GM19043 (cell line): ENCODE measurements at regions not wholly inside any gene's neighbourhood (a gene's known extent, or its start where the extent isn't known, plus 50 kb on each side); places are given as distances from the start of the nearest gene placed in this dataset.

ENCODE experiments used
- ATAC-seq: cut with Tn5 transposase; IDR thresholded peaks from one replicate; pipeline ENCODE4 v1.9.1; 2021; ENCODE audit warnings: low read depth; ENCODE audit not compliant: unreplicated experiment

- no peak for ATAC-seq
Measured at GRCh38 chr1:83530506-83530905, 468.4 kb downstream of the TTLL7 start.

GRCh38 chr1:83527987-83528386 lies 470.9 kb downstream of the TTLL7 start:
- ATAC-seq, result no peak

- ATAC-seq, result no peak
Measured at GRCh38 chr1:83520797-83521196, 478.1 kb downstream of the TTLL7 start.

GRCh38 chr1:83516369-83516768 lies 482.6 kb downstream of the TTLL7 start:
- ATAC-seq, result no peak

- no peak for ATAC-seq
Measured at GRCh38 chr1:83515578-83516154, 483.3 kb downstream of the TTLL7 start.

- ATAC-seq, result no peak
Measured at GRCh38 chr1:83512373-83513193, 486.3 kb downstream of the TTLL7 start.

- ATAC-seq, result no peak
Measured at GRCh38 chr1:83511146-83511726, 487.7 kb downstream of the TTLL7 start.

- ATAC-seq, result no peak
Measured at GRCh38 chr1:83509301-83509781, 489.6 kb downstream of the TTLL7 start.

GRCh38 chr1:83508485-83509151 lies 490.3 kb downstream of the TTLL7 start:
- peak; percentile 98 for ATAC-seq

GRCh38 chr1:83505148-83505547 lies 493.8 kb downstream of the TTLL7 start:
- ATAC-seq, result no peak

- no peak for ATAC-seq
Measured at GRCh38 chr1:83503153-83503552, 495.8 kb downstream of the TTLL7 start.

GRCh38 chr1:83500987-83501591 lies 497.8 kb downstream of the TTLL7 start:
- ATAC-seq, result peak; percentile 82

- ATAC-seq, result no peak
Measured at GRCh38 chr1:83500531-83500930, 498.4 kb downstream of the TTLL7 start.

GRCh38 chr1:83499998-83500397 lies 498.9 kb downstream of the TTLL7 start:
- peak; percentile 59 for ATAC-seq

GRCh38 chr1:83497563-83497962 lies 501.4 kb downstream of the TTLL7 start:
- no peak for ATAC-seq

GRCh38 chr1:83495560-83495959 lies 503.4 kb downstream of the TTLL7 start:
- no peak for ATAC-seq

GRCh38 chr1:83493633-83494032 lies 505.3 kb downstream of the TTLL7 start:
- ATAC-seq, result no peak

GRCh38 chr1:83491930-83492329 lies 507.0 kb downstream of the TTLL7 start:
- ATAC-seq, result no peak

- no peak for ATAC-seq
Measured at GRCh38 chr1:83490988-83491387, 507.9 kb downstream of the TTLL7 start.

- peak; percentile 76 for ATAC-seq
Measured at GRCh38 chr1:83488105-83488504, 510.8 kb downstream of the TTLL7 start.

GRCh38 chr1:83487460-83487859 lies 511.5 kb downstream of the TTLL7 start:
- peak; percentile 24 for ATAC-seq
